ENCODE measurements at regions not wholly inside any gene's neighbourhood (a gene's known extent, or its start where the extent isn't known, plus 50 kb on each side); places are given as distances from the start of the nearest gene placed in this dataset.

GRCh38 chr14:81839056-81839455, 305.4 kb upstream of the SEL1L start:
- TF ChIP-seq, protein P1, sequence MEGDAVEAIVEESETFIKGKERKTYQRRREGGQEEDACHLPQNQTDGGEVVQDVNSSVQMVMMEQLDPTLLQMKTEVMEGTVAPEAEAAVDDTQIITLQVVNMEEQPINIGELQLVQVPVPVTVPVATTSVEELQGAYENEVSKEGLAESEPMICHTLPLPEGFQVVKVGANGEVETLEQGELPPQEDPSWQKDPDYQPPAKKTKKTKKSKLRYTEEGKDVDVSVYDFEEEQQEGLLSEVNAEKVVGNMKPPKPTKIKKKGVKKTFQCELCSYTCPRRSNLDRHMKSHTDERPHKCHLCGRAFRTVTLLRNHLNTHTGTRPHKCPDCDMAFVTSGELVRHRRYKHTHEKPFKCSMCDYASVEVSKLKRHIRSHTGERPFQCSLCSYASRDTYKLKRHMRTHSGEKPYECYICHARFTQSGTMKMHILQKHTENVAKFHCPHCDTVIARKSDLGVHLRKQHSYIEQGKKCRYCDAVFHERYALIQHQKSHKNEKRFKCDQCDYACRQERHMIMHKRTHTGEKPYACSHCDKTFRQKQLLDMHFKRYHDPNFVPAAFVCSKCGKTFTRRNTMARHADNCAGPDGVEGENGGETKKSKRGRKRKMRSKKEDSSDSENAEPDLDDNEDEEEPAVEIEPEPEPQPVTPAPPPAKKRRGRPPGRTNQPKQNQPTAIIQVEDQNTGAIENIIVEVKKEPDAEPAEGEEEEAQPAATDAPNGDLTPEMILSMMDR (IDR thresholded peaks at IDR 0.05) = no peak
- no peak for TF ChIP-seq POLR2A (IDR thresholded peaks at IDR 0.05)
- TF ChIP-seq POLR2AphosphoS5 (IDR thresholded peaks at IDR 0.05) = no peak

Data from upper lobe of left lung (tissue), 4 donors.